ENCODE measurements at regions not wholly inside any gene's neighbourhood (a gene's known extent, or its start where the extent isn't known, plus 50 kb on each side); places are given as distances from the start of the nearest gene placed in this dataset.

DNA sequence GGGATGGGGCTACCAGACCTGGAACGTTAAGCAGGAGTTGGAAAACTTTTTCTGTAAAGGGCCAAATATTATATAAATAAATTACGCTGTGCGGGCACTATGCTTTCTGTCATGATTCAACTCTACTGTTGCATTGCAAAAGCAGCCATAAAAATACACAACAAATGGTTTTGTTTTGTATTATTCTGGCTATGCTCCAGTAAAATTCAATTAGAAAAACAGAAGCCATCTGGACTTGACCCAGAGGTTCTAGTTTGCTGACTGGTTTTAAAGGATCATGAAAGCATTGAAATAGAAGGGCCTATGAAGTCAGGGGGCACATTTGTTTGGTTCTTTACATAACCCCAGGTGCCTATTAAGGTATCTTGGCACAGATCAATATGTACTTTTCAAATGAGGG lies 647.4 kb upstream of the LMCD1 start:
- TF ChIP-seq, protein P1, sequence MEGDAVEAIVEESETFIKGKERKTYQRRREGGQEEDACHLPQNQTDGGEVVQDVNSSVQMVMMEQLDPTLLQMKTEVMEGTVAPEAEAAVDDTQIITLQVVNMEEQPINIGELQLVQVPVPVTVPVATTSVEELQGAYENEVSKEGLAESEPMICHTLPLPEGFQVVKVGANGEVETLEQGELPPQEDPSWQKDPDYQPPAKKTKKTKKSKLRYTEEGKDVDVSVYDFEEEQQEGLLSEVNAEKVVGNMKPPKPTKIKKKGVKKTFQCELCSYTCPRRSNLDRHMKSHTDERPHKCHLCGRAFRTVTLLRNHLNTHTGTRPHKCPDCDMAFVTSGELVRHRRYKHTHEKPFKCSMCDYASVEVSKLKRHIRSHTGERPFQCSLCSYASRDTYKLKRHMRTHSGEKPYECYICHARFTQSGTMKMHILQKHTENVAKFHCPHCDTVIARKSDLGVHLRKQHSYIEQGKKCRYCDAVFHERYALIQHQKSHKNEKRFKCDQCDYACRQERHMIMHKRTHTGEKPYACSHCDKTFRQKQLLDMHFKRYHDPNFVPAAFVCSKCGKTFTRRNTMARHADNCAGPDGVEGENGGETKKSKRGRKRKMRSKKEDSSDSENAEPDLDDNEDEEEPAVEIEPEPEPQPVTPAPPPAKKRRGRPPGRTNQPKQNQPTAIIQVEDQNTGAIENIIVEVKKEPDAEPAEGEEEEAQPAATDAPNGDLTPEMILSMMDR (IDR thresholded peaks at IDR 0.05): no peak
- TF ChIP-seq POLR2AphosphoS5 (IDR thresholded peaks at IDR 0.05) (no peak), POLR2A (IDR thresholded peaks at IDR 0.05) (no peak)
